Hematopoietic multipotent progenitor cell treated with erythropoietin and hydrocortisone succinate and interleukin-3 and kit ligand, for 6 days (in vitro differentiated cells): ENCODE measurements at regions not wholly inside any gene's neighbourhood (a gene's known extent, or its start where the extent isn't known, plus 50 kb on each side); places are given as distances from the start of the nearest gene placed in this dataset.
"Not testable (repeated sequence)": the region's sequence is repeated elsewhere in the genome, so short reads cannot be mapped to it uniquely, and the experiment has no call there.

Experiments
- DNase-seq: peaks from one replicate; pipeline ENCODE4 v3.0.0-alpha.2; 2015

DNA sequence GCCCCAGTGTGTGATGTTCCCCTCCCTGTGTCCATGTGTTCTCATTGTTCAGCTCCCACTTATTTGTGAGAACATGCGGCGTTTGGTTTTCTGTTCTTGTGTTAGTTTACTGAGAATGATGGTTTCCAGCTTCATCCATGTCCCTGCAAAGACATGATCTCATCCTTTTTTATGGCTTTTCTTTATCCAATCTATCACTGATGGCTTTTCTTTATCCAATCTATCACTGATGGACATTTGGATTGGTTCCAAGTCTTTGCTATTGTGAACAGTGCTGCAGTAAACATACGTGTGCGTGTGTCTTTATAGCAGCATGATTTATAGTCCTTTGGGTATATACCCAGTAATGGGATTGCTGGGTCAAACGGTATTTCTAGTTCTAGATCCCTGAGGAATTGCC, 455.8 kb downstream of the MAT2B start:
- DNase-seq, result not testable (repeated sequence)

DNA sequence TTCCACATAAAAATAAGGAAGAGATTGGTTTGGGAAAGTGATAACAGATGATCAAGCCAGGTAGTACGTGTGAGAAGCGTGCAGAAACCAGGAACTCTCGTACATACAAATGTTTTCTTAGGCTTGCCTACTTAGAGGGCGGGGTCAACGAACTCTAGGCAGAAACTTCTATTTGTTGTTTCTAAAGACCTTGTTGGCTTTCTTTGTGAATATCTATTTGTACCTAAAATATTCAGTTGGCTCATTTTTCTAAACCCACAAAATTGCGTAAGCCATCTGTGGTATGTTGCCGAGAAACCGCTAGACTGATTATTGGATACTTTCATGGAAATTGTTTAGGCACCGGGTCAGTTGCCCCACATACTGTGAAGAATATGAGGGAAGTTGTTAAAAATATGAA, 458.5 kb downstream of the MAT2B start:
- DNase-seq, result peak; percentile 59

DNA sequence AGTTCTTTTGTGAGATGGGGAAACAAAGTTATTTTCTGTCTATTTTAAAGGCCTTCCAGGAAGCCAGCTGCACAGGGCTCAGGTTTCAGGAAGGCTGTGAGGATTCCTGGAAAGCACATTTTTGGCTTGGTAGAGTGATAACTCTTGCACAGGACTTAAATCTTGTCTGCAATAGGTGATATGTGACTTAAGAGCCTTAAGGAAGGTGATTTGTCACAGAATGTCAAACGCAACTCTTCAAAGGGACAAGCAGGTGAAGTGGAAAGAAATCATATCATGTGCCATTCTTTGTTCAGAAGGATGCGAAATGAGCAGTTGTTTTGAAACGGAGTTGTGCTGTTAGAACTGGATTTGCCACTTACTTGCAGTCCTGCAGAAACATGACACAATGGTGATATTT, 459.3 kb downstream of the MAT2B start:
- no peak for DNase-seq

DNA sequence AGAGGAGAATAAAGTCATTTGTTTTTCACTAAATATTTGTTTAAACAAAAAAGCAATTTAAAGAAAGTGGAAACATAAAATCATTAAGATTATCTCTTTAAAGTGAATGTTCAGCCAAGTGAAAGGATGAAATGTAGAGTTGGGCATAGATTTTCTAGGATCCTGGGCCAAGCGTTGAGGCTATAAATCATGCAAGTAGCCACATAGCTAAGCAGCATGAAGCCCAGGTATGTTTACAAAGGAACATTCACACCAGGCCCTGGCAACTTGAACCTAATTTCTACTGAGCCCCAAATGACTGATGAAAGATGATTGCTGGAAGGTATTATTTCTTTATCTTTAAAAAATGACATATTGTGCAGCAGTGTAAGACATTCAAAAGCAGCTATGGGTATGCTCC, 461.8 kb downstream of the MAT2B start:
- no peak for DNase-seq

DNA sequence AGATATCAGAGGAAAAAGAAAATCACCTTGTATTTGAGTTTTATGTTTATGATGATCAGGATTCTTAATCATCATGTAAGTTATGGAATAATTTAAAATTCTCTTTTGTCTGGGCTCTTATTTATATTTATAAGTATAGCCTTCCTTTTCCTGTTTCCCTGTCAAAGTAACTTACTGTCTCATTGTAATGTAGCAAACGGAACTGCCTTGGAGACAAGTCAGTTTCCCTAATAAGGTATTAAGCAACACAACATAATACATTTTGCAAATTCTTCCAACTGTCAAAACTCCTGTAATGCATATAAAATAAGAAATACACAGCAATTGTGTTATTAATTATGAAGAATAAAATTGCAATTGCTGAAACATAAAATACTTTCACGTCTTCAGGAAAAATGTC, 463.2 kb downstream of the MAT2B start:
- DNase-seq, result no peak

DNA sequence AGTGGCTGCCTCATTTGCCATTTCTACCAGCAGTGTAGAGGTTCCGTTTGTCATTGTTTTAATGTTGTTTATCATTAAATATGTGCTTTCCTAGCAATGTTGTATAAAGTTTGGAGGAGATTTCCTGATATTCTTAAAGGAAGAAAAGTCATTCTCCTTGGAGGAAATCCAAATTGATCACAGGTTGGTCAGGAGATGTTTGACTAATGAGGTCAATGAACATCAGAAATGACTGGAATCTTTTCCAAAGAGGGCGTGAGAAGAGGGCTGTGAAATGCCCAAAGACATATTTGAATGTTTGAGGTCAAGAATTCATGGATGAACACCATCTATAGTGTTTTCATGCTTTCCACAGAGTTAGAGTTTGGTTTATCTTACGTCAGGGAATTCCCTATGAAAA, 471.3 kb downstream of the MAT2B start:
- no peak for DNase-seq

DNA sequence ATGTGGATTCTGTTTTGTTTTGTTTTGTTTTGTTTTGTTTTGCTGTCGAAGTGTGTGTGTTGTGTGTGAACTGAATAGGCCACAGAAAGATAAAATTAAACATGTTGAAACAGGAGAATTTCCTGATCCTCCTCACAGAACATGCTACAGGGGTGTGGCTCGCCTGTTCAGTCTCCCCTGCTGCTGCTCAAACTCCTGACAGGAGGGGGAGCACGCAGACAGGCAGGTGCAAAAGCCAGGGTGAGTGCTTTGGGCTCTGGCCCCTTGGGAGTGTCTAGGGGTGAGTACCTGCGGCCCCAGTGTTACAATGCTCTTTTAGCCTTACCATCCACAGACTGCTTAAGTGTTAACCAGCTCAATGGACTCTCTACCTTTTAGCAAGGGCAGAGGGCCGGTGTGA, 473.5 kb downstream of the MAT2B start:
- no peak for DNase-seq

DNA sequence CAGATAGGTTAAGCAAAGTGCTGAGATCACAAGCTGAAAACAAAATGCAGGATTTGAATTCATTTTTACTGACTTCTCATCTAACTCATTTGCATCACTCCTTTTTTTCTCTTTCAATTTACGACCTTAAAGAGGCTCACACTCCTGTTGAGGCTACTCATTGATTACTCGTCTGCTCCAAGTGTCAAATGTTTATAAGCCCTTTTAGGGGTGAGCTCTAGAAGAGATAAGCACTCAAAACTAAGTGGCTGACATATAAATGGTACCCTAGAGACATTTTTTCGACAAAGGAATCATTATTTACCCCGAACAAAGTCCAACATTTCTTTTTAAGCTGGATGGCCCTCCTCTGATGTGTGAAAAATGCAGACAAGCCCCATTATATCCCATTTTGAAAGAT, 483.1 kb downstream of the MAT2B start:
- DNase-seq, result no peak

DNA sequence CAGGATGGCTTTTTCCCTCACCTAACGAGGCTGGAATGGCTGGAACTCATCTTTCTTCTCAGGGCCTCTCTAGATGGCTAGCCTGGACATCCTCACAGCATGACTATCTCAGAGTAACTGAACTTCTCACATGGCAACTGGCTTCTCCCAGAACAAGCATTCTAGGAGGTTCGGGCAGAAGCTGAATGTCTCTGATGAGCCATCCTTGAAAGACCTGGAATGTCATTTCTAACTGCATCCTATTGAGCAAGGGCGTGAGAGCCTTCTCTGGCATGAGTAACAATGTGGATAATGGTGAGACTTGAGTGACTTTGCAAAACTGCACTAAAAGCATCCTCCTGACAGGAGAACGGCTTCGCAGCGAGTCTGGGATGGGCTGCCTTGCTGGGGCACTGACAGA, 487.7 kb downstream of the MAT2B start:
- no peak for DNase-seq

DNA sequence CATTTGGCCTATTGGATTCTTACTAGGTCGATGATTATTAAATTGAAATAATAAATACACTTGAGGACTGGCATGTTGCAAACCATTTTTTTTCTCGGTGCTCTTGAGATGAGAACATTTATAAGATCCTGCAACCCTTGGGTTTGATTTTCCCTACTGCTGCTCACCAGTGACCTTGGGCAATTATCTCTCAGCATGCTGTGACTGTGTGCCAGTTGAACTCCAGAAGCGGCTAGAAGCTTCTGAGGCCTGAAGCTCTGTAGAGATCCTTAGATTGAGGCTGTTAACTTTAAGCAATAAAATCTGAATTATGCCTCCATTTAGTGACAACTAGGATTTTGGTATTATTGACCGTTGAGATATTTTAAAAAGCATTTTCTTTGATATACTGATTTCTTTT, 489.8 kb downstream of the MAT2B start:
- DNase-seq, result no peak

DNA sequence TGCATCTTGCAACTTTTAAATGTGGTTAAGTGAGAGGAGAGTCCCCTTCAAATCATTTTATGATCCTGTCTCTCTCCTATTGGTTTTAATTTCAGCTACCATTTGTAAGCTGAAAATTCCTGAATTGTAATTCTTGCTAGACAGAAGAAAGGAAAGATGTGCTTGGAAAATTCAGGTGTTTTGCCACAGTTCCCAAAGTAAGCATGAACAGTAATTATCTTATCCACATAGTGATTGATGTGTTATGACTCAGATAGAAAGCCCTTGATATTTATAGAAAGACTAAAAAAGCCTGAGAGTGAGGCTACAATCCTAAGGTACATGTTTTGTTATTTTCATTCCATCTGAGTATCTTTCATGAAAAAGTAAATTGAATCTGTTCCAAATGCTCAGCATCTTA, 492.5 kb downstream of the MAT2B start:
- no peak for DNase-seq

DNA sequence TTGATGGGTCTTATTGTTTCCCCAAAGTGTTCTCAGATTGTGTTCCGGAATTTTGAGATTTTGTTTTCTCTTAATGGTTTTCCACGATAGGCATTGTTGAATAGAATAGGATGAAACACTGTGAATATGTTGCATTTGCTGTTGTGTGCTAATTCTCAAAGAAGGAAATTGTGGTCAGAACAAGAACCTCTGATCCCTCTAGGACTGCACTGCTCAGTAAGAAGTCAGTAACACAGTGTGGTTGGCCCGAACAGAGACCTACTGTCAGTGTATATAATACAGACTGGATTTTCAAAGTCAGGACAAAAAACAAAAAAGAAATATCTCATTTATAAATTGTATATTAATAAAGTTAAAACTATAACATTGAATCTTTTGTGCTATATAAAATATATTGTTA, 494.8 kb downstream of the MAT2B start:
- DNase-seq, result peak; percentile 21

DNA sequence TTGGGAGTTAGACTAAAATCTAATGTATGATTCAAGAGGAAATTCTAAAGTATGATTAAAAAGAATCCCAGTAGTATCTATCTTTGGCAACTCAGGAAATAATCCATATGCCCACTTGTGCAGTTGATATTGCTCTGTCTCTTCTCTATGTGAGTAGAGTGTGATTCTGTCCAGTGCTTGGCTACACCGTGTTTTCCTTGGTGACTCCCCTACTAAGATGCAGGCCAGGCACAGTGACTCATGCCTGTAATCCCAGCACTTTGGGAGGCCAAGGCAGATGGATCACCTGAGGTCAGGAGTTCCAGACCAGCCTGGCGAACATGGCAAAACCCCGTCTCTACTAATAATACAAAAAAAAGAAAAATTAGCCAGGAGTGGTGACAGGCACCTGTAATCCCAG, 495.4 kb downstream of the MAT2B start:
- DNase-seq, result no peak

DNA sequence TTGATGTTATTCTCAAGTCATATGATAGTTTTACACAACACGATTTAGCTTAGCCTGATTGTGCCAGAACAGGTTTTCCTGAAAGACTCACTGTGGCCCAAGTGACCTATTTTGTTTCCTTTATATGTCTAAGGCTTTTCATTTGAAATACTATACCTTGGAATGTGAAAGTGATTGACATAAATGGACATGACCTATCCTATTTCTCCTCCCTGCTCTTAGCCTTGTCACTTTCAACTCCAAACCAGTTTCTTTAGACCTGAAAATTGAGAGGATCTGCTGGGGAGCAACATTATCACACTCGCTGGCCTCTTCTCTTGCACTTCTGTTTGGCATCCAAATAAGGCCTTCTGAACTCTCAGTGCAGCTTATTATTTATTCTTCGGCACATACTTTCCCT, 496.8 kb downstream of the MAT2B start:
- no peak for DNase-seq

DNA sequence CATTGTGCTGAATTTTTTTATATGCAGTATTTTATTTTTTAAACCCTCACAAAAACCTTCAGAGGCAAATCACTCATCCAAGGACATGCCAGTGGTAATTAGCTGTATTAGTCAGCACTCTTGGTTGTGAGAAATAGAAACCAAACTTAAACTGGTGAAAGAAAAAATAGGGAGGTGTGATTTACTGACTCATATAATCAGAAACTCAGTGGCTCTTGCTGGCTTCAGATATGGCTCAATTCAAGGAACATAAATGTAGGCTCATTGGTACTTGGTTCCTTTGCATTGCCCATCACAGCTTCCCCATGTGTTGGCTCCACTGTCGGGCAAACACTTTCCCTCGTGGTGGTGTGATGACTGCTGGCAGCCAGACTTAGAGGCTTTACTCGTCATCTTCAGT, 497.2 kb downstream of the MAT2B start:
- DNase-seq, result no peak

DNA sequence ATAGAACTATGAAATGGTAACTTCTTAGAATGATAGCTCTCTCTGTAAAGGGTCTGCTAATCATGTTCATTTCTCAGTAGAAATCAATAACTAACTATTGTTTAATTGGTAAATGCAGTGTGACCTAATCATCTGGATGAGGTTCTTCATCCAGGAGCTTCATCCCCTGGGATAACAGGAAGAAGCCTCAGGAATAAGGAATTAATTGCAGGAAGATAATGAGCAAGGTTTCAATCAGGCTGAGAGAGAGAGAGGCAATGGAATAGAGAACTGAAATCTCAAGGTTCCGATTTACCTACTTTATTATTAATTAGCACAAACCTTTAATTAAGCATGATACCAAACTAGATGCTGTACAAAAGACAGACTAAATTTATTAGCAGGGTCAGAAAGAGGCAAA, 499.7 kb downstream of the MAT2B start:
- no peak for DNase-seq

DNA sequence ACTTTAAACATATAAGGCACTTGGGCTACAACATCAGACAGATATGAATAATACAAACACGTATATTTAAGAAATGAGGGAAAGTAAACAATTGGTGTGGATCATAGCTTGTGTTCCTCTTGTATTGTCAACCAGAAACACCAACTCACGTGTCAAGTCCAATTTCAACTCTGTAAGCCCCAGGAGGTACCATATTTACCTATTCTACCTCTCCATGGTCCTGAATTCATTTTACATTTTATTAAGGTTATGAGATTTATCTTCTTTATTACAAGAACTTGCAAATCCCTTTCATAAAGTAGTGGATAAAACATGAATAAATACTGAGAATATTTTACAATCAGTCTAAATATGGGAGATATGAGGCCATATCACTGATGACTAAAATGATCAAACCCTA, 501.6 kb downstream of the MAT2B start:
- no peak for DNase-seq

DNA sequence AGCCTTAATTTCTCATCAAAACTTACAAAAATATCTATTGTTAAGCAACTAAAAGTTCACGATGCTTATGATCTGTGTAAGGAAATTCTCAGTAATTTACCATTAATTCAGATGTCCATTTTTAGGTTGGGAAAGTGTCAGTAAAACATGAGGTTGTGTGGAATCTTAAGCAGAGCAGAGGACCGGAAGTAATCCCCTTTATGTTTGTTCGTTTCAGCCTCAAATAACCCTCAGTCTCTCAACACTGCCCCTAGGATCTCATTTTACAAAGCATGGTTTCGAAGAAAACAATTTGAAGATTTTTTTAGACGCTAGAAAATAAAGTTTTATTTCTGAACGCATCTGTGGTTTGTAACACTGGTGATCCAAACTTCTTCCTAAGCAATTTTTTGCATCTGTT, 504.2 kb downstream of the MAT2B start:
- DNase-seq, result no peak

DNA sequence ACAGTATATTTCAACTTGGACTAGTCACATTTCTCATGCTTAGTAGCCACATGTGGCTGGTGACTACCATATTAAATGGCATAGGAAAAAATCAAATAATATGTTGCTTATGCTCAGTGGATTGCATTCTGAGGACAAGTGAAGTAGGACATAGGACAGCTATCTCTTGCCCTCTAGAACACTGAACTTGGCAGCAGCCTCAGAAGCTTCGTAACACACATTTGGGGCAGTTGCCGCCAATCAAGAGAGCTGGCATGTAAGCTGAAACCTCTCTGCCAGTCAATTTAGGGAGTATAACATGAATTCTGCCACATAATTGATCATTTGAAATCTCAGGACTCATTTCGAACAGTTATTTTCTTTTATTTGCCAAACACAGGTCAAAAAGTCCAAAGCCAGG, 505.5 kb downstream of the MAT2B start:
- no peak for DNase-seq

DNA sequence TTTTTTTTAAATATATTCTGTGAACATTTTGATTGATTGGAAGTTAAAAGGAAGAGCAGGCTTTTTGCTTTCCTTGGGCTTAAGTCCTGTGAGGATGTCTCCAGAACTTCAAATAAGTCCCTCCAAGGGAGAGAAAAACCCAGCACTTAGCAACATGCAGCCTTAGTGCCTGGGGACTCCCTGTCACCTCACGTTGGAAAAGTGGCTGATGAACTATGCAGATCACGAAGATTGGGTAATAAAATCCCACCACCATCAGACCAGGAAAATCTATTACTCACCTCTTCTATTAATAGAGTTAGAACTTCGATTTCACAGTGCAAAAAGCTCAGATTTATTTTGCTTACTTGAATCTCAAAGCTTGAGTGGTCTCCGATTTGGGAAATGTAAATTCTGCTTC, 507.0 kb downstream of the MAT2B start:
- no peak for DNase-seq

DNA sequence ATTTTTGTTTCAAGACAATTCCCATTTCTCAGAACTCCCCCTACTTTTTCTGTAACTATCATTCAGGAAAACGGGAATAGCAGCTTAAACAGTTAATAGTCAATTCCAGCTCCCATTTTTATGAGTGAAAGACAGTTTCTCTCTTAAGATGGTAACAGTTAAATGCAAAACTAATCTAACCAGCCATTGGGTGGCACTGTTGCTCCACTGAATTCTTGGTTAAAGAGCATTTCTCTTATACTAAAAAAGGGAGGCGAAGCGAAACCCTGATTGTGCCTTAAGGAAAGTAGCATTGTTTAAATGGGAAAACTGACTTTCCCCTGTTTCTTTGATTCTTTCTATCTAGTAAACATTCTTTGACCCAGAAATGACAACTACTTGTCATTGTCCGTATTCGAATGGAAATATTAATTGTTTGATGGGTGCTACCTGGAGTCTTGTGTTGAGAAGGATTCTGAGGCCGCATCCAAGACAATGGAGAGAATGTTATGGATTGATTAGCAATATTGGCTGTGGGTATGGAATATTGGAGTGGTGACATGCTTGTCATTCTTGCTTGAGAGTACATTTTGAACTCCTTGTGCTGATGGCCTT, 507.8 kb downstream of the MAT2B start:
- DNase-seq, result peak; percentile 78

DNA sequence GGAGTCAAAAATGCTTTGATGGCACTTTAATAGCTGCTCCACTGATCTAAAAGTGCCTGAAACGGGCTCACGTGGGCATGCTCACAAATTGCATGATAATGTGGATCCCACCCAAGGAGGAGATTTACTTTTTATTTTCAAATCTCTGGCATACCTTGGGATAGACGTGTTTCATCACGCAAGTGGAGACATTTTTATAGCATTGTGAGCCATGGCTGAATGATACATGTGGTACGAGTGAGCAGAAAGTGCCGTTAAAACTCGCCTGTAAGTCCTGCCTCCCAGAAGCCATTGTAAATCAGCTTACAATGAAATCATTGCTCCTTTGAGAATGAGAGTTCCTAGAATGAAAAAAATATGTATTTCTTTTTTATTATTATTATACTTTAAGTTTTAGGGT, 514.7 kb downstream of the MAT2B start:
- no peak for DNase-seq

DNA sequence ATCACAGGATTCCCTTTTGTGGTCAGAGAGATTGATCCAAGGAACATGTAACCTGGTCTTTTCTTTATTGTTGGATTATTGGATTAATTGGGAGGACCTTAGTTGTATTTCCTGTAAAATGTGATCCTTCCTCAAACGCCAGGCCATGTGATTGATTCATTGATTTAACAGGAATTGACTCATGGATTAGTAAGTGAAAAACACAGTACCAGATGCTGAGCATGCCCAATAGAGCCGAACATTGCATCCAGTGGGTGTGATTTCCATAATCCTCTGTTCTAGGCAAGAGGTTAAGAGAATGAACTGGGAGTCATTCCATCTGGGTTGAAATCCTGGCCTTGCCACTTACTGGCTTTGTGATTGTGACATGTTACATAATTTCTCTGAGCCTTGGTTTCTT, 522.3 kb downstream of the MAT2B start:
- no peak for DNase-seq

DNA sequence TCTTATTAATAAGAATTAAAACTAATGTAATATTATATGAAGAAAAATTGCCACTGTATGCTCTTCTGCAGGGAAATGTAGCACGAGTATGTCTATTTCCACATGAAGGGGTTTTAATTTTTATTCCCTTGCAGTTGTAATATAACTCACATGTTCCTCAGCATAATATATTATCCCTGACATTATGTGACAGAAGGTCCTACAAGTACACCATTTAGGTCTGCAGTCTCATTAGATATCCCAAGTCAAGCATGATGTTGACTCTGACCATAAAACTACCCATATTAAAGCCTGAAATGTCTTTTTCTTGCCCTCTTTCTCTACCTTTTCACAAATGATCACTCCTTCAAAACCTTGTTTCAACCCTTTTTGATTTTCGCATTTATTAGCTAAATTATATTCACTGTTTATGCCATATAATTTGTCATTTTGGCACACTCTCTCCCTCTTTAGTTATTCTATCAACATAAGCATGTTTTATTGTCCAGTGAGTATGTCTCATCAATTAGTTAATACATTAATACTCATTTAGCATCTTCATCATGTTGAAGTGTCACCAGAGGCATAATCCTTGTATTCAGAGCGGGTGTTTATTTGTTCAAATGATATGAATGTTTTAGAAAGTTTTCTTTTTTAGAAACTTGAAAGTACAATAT, 532.8 kb downstream of the MAT2B start:
- no peak for DNase-seq

DNA sequence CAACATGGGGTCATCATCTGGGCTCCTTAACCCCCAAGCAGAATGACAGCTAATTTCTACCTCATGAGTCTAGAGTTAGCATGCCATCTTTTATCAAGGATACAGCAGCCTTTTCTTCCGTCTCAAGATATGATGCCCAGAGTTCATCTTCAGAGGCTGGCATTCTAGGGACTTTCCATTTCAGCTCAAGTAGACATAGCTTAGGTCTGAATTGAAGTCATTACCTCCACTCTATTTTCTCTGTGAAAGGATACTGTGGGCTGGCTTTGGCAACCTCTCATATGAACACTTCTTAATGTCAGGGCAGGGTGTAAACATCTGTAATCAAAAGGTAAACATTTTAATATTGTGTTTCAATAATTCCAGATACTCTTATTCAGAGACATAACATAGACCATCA, 535.7 kb downstream of the MAT2B start:
- DNase-seq, result no peak
